SU-DHL-6 (cell line): ENCODE measurements at regions not wholly inside any gene's neighbourhood (a gene's known extent, or its start where the extent isn't known, plus 50 kb on each side); places are given as distances from the start of the nearest gene placed in this dataset.

Experiments
- H2AFZ ChIP-seq: fragments of 200-600 bp; sonication (generic); 2 replicates; pipeline ENCODE4 v1.6.1; 2014; ENCODE audit warnings: low read depth, mild to moderate bottlenecking, moderate library complexity, mixed read lengths, antibody characterized with exemption, low read length; ENCODE audit not compliant: severe bottlenecking
- H3F3A ChIP-seq: fragments of 200-600 bp; shearing (Covaris generic); 2 replicates; pipeline ENCODE4 v1.6.0; 2016; ENCODE audit warnings: antibody characterized with exemption, mild to moderate bottlenecking; ENCODE audit not compliant: insufficient read depth
- H3K27ac ChIP-seq: fragments of 200-600 bp; sonication (generic); 2 replicates; pipeline ENCODE4 v1.5.1; 2016; ENCODE audit warnings: low read depth, mild to moderate bottlenecking, low read length, moderate library complexity, mixed read lengths
- H3K27me3 ChIP-seq: fragments of 200-600 bp; sonication (generic), shearing (Covaris generic); 2 replicates; pipeline ENCODE4 v1.6.0; 2014; ENCODE audit warnings: mild to moderate bottlenecking, low read length
- H3K36me3 ChIP-seq: fragments of 200-600 bp; sonication (generic); 2 replicates; pipeline ENCODE4 v1.6.1; 2014; ENCODE audit warnings: mild to moderate bottlenecking, low read length, mixed read lengths
- H3K4me2 ChIP-seq: fragments of 300-600, 200-600 bp; shearing (Covaris generic), sonication (generic); 2 replicates; pipeline ENCODE4 v1.6.0; 2014; ENCODE audit warnings: low read length, low read depth, mild to moderate bottlenecking; ENCODE audit not compliant: poor library complexity, severe bottlenecking
- H3K4me3 ChIP-seq: fragments of 200-600 bp; sonication (generic); 2 replicates; pipeline ENCODE4 v1.5.1; 2014; ENCODE audit warnings: antibody characterized with exemption, low read length, mild to moderate bottlenecking, mixed read lengths; ENCODE audit not compliant: insufficient read depth, poor library complexity, severe bottlenecking
- H3K79me2 ChIP-seq: fragments of 200-600 bp; sonication (generic); 2 replicates; pipeline ENCODE4 v1.6.1; 2014; ENCODE audit warnings: mild to moderate bottlenecking, low read length, moderate library complexity; ENCODE audit not compliant: insufficient read depth
- H3K9ac ChIP-seq: fragments of 200-600 bp; sonication (generic); 2 replicates; pipeline ENCODE4 v1.7.0; 2014; ENCODE audit warnings: mild to moderate bottlenecking, low read length
- H3K9me2 ChIP-seq: fragments of 200-600 bp; sonication (generic); replicated peaks from 2 replicates; pipeline ENCODE4 v1.6.1; 2014; ENCODE audit warnings: low read length; ENCODE audit not compliant: insufficient read depth
- H3K9me3 ChIP-seq: fragments of 200-600 bp; sonication (generic); 2 replicates; pipeline ENCODE4 v1.6.1; 2014; ENCODE audit warnings: low read length, mixed read lengths; ENCODE audit not compliant: insufficient read depth
- H4K20me1 ChIP-seq: fragments of 200-600 bp; sonication (generic); 2 replicates; pipeline ENCODE4 v1.6.1; 2014; ENCODE audit warnings: low read depth, mild to moderate bottlenecking, antibody characterized with exemption, low read length, moderate library complexity, mixed read lengths
- EZH2phosphoT487 ChIP-seq: fragments of 200-600 bp; sonication (generic), shearing (Covaris generic); conservative IDR thresholded peaks from 2 replicates; pipeline ENCODE4 v1.6.1; 2018; ENCODE audit warnings: mild to moderate bottlenecking, antibody characterized with exemption, low read length, moderate library complexity, mixed read lengths
- TF ChIP-seq, protein P1 (sequence below): fragments of 200-600 bp; sonication (generic); IDR thresholded peaks from one replicate; pipeline ENCODE4 v1.5.1; 2017; ENCODE audit warnings: antibody characterized with exemption, mild to moderate bottlenecking, low read length, moderate library complexity; ENCODE audit not compliant: insufficient read depth, poor library complexity, severe bottlenecking

DNA sequence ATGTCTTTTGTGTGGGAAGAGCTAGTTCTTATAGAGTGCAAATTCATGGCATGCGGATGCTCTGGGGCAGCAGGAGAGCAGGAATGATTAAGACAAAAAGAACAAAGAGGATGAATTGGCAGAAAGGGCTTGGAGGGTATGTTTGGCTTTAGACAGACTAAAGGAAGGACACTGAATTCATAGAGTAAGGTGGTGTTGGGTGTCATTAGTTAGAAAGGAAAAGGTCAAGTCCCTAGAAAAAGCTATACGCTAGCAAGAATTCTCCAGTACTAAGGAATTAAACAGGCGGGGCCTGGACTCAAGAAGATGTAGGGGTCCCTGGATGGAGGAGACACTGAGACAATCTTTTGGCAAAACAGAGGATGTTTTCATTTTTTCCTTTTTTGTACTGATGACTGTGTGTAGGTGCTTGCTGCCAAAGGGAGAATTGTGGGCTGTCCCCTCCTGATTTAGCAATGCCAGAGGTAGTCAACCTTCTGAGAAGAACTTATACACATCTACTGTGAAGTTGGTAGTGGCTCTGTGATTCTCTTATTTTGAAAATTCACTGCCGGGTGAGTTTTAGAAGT is 391.0 kb downstream of the SPRY1 start:
- no peaks in the 10 kb centered on the region for H3K79me2 ChIP-seq

DNA sequence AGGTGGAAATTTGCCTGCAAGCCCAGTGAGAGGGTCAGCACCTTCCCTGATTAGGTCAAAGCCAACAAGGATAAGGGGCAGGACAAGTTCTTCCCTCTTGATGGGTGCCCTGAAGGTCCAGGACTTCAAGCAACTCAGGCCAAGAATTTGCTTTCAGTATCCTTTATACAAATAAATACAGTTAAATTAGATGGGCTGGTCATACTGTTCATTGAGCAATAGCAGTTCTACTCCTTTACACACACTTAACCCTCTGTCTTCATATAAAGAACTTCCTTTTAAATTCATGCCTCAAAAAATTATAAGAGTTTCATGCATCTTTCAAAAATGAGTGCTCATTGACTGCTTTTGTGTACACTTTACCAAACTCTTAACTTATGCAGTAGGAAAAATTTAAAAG is 392.0 kb downstream of the SPRY1 start:
- no peaks in the 10 kb centered on the region for H3K27me3 ChIP-seq
- H3K36me3 ChIP-seq, result no peaks in the 10 kb centered on the region
- H3K79me2 ChIP-seq, result no peaks in the 10 kb centered on the region
- no peak overlapping the region for H2AFZ ChIP-seq
- H4K20me1 ChIP-seq, result no peaks in the 10 kb centered on the region
- H3K4me3 ChIP-seq, result no peak overlapping the region
- no peaks in the 10 kb centered on the region for H3F3A ChIP-seq
- H3K9me2 ChIP-seq, result no peaks in the 10 kb centered on the region
- H3K27ac ChIP-seq, result no peak overlapping the region
- no peak for TF ChIP-seq EZH2phosphoT487
- TF ChIP-seq, protein P1, sequence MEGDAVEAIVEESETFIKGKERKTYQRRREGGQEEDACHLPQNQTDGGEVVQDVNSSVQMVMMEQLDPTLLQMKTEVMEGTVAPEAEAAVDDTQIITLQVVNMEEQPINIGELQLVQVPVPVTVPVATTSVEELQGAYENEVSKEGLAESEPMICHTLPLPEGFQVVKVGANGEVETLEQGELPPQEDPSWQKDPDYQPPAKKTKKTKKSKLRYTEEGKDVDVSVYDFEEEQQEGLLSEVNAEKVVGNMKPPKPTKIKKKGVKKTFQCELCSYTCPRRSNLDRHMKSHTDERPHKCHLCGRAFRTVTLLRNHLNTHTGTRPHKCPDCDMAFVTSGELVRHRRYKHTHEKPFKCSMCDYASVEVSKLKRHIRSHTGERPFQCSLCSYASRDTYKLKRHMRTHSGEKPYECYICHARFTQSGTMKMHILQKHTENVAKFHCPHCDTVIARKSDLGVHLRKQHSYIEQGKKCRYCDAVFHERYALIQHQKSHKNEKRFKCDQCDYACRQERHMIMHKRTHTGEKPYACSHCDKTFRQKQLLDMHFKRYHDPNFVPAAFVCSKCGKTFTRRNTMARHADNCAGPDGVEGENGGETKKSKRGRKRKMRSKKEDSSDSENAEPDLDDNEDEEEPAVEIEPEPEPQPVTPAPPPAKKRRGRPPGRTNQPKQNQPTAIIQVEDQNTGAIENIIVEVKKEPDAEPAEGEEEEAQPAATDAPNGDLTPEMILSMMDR, result no peak
- no peak overlapping the region for H3K4me2 ChIP-seq
- H3K9me3 ChIP-seq, result no peaks in the 10 kb centered on the region
- H3K9ac ChIP-seq, result no peak overlapping the region

More for the DNA sequence above, 391.0 kb downstream of the SPRY1 start:
- H4K20me1 ChIP-seq, result no peaks in the 10 kb centered on the region
- no peak overlapping the region for H3K27ac ChIP-seq
- H2AFZ ChIP-seq, result no peak overlapping the region
- H3K9me2 ChIP-seq, result no peaks in the 10 kb centered on the region
- H3K9me3 ChIP-seq, result no peaks in the 10 kb centered on the region
- no peaks in the 10 kb centered on the region for H3F3A ChIP-seq
- H3K36me3 ChIP-seq, result no peaks in the 10 kb centered on the region
- H3K4me2 ChIP-seq, result no peak overlapping the region
- H3K27me3 ChIP-seq, result no peaks in the 10 kb centered on the region
- TF ChIP-seq EZH2phosphoT487, result no peak
- TF ChIP-seq, protein P1, result no peak
- H3K9ac ChIP-seq, result no peak overlapping the region
- no peak overlapping the region for H3K4me3 ChIP-seq

DNA sequence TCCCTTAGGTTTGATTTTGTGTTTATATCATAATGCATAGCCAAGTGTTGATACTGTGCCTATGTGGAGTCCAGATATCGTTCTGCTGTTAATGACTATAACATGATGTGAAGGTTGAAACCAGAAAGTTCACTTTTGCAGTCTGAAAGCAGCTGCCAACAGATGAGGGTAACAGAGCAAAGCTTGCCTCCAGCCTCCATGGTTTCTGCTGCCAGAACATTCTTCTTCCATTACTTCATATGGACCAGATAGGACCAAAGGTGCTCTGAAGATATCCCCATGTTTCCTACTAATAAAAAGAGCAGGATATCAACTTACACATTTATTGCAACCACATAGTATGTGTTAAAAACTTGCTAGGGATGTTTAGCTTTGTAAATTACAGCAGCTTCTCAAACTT is 394.1 kb downstream of the SPRY1 start:
- H3K36me3 ChIP-seq, result no peaks in the 10 kb centered on the region
- no peak overlapping the region for H3K9ac ChIP-seq
- no peak overlapping the region for H3K4me2 ChIP-seq
- H3K9me3 ChIP-seq, result no peaks in the 10 kb centered on the region
- H3F3A ChIP-seq, result no peaks in the 10 kb centered on the region
- no peaks in the 10 kb centered on the region for H3K27me3 ChIP-seq
- H3K27ac ChIP-seq, result no peak overlapping the region
- H2AFZ ChIP-seq, result no peak overlapping the region
- no peaks in the 10 kb centered on the region for H3K9me2 ChIP-seq
- no peaks in the 10 kb centered on the region for H4K20me1 ChIP-seq
- H3K4me3 ChIP-seq, result no peak overlapping the region
- no peaks in the 10 kb centered on the region for H3K79me2 ChIP-seq
- TF ChIP-seq EZH2phosphoT487, result no peak
- TF ChIP-seq, protein P1, result no peak
